Endometrium (tissue), 2 donors: ENCODE measurements at regions not wholly inside any gene's neighbourhood (a gene's known extent, or its start where the extent isn't known, plus 50 kb on each side); places are given as distances from the start of the nearest gene placed in this dataset.
"Not testable (repeated sequence)": the region's sequence is repeated elsewhere in the genome, so short reads cannot be mapped to it uniquely, and the experiment has no call there.

ENCODE experiments used
- FAIRE-seq: peaks from 2 replicates; lab custom pipeline; 2012; peaks lifted over from hg19 to GRCh38; lab: Jason Lieb, UNC
- donor health status: control.
- donor health status: control.

DNA sequence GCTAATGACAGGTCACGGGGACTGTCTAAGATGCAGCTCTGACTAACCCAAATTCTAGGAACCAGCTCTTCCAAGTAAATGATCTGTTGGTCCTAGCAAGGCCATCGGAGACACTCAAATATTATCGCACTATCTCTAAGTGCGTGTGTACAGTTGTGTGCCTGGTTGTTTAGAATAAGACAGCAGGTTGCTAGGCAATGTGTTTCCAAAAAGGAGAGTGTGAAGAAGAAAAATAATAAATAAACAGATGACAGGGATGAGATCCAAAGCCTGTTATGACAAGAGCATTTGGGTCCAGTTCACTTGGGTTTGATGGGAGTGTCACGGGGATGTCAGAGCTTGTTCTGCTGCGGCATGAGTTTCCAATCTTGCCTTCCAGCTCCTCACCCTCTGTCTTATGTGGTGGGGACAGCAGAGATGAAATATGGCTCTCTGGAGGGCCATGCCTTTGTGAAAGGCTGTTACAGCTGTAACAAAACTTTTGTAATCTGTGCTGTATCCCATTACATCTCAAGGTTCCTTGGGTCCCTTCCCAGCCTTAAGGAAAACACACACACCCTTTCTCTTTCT, 127.5 kb upstream of the TNP1 start:
- FAIRE-seq: peak; percentile 45

DNA sequence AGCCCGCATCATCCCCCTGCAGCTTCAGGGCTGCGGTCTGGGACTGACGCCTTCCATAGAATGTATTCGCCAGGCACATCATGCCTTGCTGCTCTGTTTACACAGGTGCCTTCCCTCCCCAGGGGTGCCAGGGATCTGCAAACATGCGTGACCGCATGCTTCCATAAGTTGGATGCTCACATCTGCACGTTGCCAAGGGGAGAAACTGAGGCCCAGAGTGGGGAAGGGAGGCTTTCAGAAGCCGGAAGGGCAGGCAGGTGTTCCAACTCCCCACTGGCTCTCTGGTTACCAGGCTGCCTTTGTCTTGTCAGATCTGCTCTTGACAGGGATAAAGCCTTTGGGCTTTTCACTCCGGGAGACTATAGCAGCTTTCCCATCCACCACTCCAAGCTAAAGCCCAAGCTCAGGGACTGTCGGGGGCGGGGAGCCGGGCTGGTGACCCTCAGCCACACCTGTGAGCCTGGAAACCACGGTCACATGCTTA, 125.8 kb upstream of the TNP1 start:
- FAIRE-seq: no peak

DNA sequence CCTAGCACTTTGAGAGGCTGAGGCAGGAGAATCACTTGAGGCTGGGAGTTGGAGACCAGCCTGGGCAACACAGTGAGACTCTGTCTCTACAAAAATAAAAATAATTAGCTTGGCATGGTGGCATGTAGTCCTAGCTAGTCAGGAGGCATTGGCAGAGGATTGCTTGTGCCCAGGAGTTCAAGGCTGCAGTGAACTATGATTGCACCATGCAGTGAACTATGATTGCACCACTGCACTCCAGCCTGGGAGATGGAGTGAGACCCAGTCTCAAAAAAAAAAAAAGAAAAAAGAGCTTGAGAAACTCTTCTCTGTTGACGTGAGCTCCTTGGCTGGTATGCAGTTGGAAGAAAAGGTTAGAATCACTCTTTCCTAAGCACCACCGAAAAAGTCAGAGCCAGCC, 125.1 kb upstream of the TNP1 start:
- no peak for FAIRE-seq

DNA sequence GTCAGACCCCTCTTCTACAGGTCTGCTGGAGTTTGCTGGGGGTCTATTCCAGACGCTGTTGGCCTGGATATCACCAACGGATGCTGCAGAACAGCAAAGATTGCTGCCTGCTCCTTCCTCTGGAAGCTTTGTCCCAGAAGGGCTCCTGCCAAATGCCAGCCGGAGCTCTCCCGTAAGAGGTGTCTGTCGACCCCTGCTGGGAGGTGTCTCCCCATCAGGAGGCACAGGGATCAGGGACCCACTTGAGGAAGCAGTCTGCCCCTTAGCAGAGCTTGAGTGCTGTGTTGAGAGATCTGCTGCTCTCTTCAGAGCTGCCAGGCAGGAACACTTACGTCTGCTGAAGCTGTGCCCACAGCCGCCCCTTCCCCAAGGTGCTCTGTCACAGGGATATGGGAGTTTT, 122.1 kb upstream of the TNP1 start:
- not testable (repeated sequence) for FAIRE-seq

DNA sequence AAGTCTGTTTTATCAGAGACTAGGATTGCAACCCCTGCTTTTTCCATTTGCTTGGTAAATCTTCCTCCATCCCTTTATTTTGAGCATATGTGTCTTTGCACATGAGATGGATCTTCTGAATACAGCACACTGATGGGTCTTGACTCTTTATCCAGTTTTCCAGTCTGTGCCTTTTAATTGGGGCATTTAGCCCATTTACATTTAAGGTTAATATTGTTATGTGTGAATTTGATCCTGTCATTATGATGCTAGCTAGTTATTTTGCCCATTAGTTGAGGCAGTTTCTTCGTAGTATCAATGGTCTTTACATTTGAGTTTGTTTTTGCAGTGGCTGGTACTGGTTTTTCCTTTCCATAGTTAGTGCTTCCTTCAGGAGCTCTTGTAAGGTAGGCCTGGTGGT, 120.6 kb upstream of the TNP1 start:
- not testable (repeated sequence) for FAIRE-seq

DNA sequence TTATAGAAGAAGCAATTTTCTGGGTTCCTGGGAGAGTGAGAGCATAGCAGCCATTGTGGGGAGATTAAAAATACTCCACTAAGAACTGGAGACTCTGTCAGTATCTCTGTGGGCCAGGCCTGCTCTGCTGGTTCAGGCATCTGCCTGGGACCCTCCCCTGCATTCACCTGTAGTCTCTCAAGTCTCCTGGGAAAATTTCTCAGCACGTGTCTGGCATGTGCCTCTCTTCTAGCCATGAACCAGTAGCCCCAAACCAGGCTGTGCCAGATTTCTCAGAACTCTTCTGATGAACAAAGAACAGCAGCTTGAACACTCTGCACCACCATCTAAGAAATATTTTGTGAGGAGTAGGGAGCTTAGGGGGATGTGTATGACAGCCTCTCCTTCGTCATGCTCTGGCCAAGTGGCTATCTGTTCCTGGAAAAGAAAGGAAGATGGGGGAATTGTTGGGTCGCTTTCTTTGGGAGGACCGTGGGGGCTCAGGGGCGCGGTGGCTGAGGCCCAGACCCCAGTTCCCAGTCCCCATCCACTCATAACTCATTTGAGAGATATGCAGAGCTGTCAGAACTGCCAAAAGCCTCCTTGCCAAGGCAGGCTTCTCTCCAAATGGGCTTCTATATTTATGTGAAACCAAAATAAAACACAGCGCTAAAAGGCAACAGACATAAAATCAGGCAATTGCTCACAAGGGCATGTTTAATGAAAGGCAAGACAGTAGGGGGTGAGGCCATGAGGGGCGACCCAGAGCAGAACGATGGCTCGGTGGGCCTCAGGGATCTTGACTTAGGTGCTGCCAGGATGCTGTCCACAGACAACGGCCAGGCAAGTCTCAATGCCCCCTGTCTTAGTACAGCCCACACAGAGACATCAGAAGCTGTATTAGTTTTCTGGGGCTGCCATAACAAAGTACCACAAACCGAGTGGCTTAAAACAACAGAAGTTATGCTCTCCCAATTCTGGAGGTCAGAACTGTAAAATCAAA, 114.7 kb upstream of the TNP1 start:
- no peak for FAIRE-seq

DNA sequence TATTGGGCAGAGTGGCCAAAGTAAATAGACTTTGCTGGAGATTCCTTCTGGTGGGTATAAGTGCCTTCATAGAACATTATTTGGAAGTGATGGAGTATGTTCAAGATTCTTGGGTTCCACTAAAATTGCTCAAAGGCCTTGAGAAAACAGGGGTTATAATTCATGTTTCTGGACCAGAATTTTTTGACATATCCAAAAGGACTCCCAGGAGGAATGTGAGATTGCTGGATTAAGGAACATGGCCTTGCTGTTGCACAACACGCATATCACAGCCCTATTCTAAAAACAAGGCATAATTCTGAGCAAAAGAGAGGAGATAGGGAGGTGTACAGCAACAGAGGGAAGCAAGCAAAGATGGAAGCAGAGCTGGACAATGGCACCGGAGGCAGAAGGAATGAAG, 111.7 kb upstream of the TNP1 start:
- no peak for FAIRE-seq

DNA sequence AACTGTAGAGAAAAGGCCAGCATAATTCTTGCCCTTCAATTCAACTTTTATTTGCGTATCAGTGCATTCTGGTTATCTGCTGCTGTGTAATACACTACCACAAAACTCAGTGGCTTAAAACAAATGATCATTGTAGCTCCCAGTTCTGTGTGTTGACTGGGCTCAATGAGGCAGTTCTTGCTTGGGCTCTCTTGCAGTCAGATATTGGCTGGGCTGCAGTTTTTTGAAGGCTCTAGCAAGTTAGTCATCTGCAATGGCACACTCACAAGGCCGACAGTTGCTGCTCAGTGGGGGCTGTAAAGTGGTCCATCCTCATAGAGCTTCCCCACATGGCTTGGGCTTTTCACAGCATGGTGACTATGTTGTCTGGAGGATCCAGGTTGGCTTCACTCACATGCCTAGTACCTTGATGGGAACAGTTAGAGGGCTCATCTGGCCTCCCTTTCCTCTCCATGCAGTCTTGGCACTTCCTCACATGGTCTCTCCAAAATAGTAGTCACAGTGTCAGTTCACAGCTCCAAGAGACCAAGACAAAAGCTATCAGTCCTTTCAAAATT, 110.6 kb upstream of the TNP1 start:
- FAIRE-seq: no peak

DNA sequence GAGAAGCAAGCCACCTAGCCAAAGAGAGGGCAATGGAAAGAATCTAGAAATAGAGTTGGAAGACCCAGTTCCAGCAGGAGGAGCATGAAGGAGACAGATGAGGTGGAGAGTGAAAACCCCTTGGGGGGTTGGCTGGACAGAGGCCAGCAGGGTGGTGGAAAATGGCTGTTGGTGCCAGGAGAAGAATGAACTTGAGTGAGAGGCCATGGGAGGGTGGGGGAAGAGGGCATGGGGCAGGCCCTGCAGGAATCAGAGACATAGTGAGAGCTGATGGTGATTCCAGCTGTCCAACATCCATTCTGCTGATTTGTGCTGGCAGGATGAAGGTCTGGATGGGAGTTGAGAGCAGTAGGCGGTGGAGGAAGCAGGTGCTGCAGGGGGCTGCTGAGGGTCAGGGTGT, 108.0 kb upstream of the TNP1 start:
- FAIRE-seq: no peak

DNA sequence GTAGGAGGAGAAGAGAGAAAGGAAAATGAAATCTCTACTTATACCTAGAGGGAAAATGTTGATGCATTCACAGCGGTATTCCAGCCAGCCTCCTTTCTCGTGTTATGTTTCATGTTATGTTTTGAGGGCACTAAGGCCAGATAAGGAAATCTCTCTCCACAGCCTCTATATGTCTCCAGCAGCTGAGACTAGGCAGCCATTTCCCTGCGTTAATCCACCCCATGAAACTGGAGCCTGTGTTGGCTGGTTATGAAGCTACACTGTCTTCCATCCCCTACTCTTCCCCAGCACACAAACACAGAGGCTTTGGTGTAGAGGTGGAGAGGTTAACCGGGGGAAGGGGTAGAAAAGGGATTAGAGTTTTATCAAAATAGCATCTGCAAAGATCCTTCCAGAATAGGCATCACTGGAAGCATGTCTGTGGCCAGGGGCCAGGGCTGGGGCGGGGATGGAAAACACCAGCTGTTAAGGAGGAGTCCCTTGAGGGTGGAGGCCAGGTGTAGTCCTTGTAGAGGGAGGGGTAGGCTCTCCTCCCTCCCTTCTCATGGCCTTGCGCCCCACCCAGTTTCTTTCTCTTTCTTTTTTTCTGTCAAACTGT, 100.9 kb upstream of the TNP1 start:
- FAIRE-seq: no peak

DNA sequence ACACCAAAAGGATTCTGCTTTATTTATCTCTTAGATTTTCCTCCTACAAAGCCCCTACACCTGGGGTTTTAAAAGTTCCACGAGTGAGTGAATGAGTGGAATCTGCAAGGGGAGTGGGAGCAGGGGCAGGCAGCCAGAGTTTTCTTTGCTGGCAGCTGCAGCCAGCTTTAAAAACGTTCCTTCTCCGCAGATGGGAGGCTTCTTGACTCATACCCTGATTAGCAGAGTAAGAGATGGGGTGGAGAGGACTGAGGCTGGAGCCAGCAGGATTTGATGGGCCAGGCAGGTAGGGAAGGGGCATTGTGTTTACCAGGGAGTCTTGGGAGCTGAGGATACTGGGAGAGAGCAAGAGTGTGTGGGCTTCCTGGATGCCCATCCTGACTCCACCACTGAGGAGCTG, 99.6 kb upstream of the TNP1 start:
- FAIRE-seq: no peak

DNA sequence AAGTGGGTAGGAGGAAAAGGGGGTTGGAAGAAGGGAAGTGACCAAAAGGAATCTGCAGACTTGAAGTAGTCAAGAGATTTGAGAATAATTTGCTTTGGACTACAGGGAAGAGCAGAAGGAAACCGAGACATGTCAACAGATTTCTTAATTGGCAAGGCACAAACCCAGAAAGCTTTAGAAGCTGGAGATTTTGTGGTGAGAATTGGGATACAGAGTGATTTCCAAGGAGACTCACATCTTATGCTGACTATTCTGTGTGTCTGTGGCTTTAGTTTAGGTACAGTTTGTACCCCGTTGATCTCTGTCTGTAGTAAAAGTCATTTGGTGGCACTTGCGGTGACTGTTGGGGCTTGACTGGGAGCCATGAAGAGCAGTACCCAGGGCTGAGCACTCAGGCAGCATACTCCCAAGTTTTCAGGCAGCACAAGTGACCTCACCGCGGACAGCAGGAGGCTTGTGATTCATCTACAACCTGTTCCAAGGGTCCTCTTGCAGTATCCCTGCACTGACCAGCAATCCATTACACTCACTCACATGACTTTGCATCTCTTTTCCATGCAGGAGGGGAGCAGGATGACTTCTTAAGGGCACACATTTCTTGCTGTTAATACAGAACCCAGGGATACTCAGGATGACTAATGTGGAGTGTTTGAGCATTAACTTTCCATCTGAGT, 97.1 kb upstream of the TNP1 start:
- no peak for FAIRE-seq

DNA sequence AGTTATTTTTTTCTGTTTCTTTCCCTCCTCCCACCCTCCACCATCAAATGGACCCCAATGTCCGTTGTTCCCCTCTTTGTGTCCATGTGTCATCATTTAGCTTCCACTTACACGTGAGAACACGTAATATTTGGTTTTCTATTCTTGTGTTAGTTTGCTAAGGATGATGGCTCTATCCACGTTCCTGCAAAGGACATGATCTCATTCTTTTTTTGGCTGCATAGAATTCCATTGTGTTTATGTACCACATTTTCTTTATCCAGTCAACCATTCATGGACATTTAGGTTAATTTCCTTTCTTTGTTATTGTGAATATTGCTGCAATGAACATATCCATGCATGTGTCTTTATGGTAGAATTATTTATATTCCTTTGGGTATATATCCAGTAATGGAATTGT, 91.3 kb upstream of the TNP1 start:
- no peak for FAIRE-seq

DNA sequence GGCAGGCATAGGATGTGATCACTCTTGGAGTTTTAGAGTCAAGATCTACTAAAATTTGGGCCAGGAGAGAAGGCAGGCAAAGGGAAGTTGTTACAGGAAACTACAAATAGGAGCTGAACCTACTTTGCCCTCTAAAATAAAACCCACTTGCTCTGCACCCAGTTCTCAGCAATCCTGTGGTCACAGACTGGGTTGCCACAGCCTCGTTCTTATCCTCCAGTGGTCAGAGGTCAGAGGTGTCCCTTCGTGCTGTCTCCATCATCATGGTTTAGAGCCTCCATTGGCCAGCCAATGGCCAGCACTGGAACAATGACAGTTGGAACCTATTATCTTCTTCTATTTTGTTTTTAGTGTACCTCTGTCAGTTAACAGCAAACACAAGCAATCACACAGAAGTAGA, 90.7 kb upstream of the TNP1 start:
- FAIRE-seq: no peak

DNA sequence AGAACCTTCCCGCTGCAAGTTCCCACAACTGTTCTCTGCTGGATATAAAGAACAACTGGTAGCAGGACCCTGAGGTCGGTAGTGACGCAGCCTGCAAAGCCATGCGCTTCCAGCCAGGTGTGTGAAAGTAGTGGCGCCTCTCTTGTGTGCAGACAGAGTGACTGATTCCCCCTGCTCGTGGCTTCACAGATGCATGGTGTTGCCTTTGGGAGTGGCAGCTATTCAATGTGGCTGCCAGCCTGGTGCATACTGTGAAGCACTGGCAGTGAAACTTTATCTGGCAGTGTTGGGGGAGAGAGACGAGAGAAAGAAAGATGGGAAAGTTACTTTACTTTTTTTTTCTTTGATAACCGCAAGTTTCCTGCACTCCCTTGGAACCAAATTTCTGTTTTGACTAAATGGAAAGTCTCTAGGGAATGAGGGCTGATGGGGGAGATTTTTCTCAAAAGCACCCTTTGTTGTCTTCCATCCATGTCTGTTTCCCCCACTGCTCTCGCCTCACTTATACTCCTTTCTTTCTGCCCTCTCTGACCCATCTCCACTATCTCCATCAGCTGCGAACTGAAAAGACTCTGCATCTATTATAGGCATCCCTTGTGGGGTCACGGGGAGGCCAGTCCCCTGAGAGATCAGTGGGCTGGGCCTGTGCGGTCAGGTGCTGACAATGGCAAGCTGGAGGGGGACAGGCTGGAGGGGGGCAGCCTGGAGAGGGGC, 90.0 kb upstream of the TNP1 start:
- no peak for FAIRE-seq

DNA sequence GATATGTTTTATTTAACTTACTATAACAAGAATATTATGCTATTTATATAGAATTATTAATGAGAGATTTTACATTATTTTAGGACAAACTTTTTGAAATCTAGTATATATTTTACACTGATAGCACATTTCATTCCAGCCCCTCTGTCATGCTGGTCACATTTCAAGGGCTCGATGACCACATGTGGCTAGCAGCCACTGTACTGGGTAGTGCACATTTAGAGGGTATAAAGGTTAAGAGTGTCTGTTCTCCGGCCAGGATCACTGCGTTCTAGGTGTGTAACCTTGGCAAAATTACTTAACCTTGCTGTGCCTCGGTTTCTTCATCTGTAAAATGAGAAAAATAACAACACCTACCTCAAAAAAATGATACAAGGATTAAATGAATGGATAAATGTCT, 87.2 kb upstream of the TNP1 start:
- FAIRE-seq: no peak

DNA sequence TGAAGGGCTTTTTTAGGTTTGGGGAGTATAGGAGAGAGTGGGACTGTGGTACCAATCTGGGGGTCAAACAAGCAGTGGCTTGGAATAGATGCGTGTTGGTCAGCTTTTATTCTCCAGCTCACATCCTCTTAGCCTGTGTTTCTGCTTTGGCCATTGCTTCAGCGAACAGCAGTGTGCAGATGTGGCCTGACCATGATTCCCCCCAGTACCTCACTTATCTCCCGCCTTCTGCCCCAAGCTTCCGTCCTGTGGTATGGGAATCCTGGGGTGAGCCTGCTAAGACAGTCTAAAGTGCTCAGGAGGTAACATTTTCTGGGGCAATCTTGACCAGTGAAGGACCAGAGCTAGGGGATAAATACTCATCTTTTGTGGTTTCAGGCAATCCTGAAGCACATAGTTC, 84.9 kb upstream of the TNP1 start:
- no peak for FAIRE-seq

DNA sequence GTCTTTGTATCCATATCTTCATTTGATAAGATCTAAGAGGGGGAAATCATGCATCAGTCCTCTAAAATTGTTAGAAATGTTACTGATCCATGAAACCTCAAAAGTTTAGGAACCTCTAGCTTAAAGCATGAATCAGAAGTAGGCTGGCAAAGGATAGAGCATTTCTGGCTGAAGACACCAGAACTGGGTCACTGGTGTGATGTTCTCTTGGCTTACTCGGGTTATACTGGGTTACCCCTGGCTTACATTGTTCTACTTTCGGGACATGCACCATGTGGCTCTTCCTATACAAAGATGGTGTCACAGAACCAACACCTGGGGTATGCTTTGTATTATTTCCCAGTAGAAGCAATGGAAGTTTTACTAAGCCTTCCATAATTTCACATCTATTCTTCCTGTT, 83.2 kb upstream of the TNP1 start:
- FAIRE-seq: no peak

DNA sequence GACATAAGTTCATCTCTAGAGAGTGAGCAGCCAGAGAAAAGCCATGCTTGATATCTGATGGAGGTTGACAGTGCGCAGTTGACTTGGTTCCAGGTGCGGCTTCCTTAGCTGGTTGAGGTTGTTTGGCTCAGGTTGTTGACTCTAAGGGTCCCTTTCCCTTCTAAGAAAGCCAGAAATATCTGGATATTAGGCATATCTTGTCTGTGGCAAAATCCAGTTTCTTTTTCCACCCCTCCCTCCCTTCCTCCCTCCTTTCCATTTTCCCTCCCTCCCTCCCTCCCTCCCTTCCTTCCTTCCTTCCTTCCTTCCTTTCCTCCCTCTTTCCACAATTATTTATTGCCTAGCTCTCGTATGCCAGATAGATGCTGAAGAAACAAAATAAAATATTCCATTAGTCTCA, 82.6 kb upstream of the TNP1 start:
- FAIRE-seq: no peak

DNA sequence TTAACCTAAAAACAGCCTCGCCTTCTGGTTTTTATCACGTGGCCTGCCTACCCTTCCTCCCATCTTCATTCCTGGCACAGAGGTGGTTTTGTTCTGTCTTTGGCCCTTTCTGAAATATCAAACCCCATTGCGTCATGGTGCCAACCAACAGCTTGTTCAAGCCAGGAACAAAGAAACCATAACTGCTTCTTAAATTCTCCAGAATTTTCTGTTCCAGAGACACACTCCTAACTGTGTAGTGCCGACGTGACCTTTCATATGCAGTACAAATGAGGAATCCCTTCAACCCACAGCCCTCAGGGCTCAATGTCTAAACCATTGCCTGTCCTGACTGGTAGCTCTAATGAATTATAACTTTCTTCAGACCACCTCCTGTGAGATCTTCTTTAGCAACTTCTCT, 82.2 kb upstream of the TNP1 start:
- no peak for FAIRE-seq

DNA sequence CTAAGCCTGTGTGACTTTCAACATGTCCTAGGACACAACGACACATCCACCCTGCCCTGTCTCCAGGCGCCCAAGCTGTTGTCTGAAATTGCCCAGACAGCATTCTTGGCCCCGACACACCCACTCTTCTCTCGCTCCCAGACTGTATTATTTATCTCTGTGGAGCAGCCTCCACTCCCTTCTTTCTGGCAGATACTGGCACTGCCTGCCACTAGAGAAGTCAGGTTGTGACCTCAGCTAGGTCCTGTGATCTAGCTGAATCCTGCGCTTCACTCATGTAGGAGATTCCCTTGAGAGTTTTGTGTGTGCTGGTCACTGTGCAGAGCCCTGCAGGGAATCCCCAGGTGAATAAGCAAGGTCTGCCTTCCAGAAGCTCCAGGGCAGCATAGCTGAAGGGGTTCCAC, 77.1 kb upstream of the TNP1 start:
- FAIRE-seq: no peak

DNA sequence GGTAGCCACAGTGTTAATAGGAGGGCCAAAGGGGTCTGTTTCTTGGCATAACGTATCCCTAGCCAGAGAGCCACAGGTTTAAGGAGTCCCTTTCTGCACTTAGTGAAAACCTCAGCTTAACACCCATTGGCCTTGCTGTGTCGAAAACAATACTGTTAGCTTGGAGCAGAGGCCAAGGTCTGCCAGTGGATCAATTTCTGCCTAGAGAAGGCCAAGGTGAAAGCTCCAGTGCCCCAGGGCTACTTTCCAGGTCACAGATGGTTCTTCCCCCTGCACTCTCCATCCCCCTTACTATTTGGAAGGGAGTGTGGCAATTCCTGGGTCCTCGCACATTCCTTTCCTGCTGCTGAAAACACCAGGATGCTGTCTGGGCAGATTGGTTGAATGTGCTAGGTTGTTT, 74.8 kb upstream of the TNP1 start:
- FAIRE-seq: no peak
